Right ventricle myocardium inferior (tissue), 1 donor: ENCODE measurements at regions not wholly inside any gene's neighbourhood (a gene's known extent, or its start where the extent isn't known, plus 50 kb on each side); places are given as distances from the start of the nearest gene placed in this dataset.

Experiments
- ATAC-seq: fragments of 200-7000 bp; cut with Tn5 transposase; one replicate; pipeline ENCODE4 v1.9.1; 2020; ENCODE audit warnings: mild to moderate bottlenecking, moderate library complexity
- DNase-seq: peaks from one replicate; pipeline ENCODE4 v3.0.0; 2021; ENCODE audit errors: missing footprints
- intact Hi-C: fragments of 100-400 bp; cut with DNase I; formaldehyde crosslinking; loops from one replicate; pipeline ENCODE4 v1.11.0; 2022
- donor health status: DM: no; HTN: yes; CAD: no; lungs with severe emphysema.

DNA sequence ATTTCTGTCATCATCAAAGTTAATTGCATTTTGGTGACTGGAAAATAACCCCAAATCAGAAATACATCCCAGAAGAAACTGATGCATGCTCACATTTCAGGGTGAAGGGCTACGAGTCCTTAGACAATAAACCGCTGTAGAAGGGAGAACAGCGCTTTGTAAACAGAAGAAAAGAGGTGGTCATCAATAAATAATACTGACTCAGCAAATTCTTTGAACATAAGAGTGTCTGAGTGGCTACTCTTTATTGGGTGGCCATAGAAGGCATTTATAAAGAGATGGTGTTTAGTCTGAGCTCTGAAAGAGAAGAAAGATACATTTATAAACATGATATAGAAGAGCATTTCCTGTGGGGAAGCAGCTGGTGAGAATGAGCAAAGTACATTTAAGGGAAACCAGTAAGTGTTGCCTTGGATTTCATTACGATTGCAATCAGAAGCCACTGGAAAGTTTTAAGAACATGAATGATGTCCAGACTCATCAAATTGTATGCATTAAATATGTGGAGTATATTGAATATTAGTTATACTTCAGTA lies 246.9 kb upstream of the GIMD1 start:
- no peak for DNase-seq
- no peak for ATAC-seq
- intact Hi-C loops: no loop called here

DNA sequence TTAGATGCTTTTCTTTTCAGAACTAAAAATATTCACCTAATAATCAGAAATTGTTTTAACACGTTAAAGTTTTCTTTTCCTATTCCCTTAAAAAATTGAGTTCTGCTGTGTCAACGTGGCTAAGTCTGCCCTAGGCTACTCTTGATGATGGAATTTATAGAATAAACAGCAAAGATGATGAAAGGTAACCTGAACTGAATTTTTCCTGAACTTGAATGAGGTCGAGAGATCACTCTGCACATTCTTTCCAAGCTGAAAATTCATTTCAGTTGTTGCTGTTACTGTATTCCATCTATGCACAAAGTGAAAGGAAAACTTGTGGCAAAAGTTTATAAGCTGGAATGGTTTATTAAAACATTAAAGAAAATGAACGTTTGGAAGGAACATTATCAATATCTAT lies 245.9 kb upstream of the GIMD1 start:
- intact Hi-C loops: no loop called here
- DNase-seq: no peak
- ATAC-seq: no peak

DNA sequence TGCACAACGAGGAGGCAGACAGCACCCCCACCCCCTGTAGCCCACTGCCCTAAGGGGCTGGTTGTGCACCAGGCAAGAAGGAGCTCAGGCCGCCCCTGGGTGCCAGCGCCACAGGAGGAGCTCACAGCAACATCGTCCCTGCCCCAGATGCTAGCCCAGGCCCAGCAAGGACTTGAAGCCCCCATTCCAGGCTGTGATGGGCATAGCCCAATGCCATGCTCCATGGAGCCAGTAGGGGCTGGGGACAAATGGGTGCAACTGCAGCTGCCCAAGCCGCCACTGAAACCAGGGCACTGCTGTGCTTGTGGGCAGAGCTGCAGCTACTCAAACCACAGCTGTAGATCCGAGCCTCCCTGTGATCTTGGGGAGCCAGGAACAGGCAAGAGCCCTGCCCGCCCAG lies 241.3 kb upstream of the GIMD1 start:
- peak; percentile 33 for DNase-seq
- intact Hi-C loops: no loop called here
- no peak for ATAC-seq

DNA sequence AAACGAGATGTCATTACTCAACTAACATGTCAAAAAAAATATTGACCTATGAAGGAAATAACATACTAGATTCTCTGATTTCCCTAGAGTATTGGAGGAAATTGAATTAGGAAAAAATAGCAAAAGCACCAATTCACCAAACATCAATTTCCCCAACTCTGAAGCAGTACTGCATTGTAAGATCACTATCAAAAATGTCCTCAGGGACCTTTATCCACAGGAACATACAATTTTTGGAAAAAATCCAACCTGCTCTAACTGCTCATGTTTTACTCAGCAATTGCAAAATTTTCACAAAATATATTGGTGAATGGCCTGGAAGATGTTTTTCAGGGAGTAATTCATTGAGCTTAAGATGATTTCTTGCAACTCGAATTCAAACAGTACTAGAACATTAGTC lies 239.0 kb upstream of the GIMD1 start:
- DNase-seq (no peak), ATAC-seq (no peak)
- intact Hi-C loops: no loop called here

DNA sequence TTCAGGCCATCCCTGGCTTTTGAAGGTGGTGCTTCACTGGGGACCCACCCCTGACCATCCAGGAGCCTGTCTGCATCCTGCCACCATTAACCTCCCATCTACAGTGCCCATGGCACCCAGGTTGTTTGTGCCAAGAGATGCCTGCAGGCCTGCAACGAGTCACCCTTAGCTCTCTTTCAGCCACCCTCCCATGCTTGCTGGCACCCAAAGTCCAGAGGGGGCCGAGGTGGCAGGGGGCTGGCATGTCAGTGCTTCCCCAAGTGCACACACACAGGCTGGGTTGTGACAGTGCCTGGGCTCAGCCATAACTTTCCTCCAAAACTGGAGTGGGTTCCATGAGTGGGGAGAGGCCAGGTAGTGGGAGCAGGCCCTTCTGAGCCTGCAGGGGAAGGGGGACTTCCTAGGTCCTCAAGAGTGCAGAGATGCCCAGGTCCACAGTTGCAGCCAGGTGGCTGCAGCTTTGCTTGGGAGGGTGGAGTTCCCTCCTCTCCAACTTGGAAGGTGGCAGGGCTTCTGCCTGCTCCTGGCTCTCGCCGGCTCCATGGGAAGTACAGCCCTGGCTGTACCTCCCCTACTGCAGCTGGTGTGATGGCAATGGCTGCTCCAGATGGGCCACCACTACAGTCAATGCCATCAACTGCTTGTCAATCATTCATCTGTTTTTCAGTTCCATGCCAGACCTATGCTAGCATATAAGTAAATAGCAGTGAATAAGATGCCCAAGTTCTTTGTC lies 235.9 kb upstream of the GIMD1 start:
- ATAC-seq: no peak
- intact Hi-C loops: no loop called here
- DNase-seq: peak; percentile 18

DNA sequence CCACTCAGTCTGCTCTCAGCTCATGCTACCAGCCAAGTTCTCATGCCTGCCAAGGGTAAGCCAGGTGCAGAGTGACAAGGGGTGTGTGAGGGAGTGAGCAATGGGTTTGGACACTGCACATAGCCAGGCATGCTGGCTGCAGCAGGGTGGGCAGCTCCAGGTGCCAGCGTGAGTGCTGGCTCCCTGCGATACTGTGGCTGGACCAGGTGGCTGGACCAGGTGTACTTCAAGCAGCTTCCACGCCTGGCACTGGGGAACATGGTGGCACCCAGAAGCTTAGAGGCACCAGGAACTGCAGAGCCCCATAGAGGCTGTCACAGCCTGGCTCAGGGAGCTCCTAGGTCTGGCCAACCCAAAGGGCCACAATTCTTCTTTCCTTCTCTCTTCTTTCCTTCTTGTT lies 234.9 kb upstream of the GIMD1 start:
- ATAC-seq (no peak), DNase-seq (peak; percentile 16)
- intact Hi-C loops: no loop called here

DNA sequence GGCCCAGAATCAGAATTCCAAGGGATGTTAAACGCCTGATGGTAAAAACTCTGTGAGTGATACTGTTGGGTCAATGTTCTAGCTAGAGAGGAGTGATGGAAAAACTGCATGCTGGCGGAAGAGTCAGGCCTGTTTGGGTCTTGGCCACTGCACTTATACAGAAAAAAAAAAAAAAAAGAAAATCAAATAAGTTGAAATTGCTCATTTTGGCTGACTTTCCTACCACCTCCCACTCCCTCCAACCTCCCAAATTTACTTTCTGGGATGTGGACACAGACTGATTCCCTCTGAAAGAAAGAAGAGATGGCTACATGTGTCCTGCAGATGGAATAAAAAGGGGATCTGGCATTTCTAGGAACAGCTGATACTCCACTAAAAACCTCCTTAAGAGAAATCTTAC lies 234.1 kb upstream of the GIMD1 start:
- no peak for ATAC-seq
- no peak for DNase-seq
- intact Hi-C loops: no loop called here

DNA sequence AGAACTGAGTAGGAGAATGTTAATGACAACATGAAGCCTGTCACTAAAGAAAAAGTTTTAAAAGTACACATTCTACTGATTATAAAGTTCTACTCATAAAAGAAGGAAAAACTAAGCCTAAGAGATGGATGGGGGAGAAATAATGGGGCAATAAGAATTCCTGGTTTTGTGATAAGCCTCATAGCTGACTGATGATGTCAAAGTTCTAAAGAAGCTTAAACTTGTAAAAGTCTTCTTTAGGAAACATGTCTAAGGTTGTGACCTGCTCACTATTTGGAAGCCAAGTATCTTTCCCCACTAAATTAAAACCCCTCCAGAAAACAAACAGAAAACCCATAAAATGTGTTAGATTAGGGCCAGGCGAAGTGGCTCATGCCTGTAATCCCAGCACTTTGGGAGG lies 232.9 kb upstream of the GIMD1 start:
- no peak for DNase-seq
- intact Hi-C loops: no loop called here
- ATAC-seq: no peak

DNA sequence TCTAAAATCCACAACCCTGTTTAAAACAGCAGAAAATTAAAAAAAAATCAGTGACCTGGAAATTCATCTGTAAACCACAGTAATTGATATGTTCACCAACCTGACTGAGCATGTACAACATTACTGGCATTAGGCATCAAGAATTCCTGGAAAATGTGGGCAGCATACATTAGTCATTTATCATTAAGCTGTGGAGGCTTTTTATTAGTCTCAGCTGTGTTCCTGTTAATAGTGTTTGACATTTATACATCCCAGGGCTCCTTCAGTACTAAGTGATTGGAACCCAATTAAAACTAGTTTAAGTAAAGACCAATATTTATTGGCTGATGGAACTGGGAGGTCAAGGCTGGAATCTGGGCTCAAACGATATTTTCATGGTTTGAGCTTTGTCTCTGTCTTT lies 227.3 kb upstream of the GIMD1 start:
- intact Hi-C loops: no loop called here
- DNase-seq: no peak

DNA sequence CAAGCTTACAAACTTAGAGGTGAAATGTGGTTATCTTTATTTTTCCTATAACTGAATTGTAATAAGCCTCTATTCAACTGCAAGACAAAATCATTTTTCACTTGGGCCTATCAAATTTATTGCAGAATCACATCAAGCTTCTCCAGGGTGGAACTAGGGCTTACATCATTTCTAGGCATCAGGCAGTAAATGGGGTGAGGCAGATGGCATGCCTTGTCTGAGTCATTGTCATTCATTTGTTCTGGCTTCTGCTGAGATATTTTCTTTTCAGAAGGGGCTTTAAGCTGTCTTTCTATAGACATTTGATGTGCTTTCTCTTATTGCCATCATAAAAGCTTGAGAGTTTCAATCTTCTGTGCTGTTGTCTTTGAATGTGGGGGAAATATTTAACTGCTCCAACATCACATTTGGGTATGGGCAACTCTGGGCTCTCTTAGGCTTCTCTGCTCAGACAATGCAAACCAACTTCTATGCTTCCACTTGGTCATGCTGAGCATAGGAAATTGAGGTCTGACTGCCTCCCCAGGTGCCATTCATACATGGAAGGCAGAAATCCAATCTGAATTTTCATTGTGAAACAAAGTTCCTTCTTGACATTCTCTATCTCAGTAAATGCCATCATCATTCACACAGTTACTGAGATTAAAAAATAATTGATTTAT lies 225.8 kb upstream of the GIMD1 start:
- intact Hi-C loops: no loop called here

More for the DNA sequence above, 227.3 kb upstream of the GIMD1 start:
- ATAC-seq: no peak

DNA sequence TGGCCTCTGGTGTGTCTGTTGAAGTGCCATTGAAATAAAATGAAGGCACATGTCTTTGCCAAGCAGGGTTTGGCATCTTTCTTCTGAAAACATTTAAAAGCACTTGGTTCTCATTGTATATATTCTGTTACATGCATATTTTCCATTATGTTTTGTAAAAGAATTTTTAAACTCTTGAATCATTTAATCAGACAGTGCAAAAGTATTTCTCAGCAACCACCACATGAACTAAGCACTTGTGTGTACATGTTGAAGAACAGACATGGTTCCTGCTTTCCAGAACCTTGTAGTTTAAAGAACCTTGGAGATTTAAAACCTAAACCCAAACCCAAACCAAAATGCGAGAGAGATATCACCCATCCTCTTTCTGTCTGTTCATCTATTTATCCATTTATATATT lies 220.3 kb upstream of the GIMD1 start:
- ATAC-seq: no peak
- no peak for DNase-seq
- intact Hi-C loops: no loop called here

More for the DNA sequence above, 225.8 kb upstream of the GIMD1 start:
- no peak for ATAC-seq
- no peak for DNase-seq

DNA sequence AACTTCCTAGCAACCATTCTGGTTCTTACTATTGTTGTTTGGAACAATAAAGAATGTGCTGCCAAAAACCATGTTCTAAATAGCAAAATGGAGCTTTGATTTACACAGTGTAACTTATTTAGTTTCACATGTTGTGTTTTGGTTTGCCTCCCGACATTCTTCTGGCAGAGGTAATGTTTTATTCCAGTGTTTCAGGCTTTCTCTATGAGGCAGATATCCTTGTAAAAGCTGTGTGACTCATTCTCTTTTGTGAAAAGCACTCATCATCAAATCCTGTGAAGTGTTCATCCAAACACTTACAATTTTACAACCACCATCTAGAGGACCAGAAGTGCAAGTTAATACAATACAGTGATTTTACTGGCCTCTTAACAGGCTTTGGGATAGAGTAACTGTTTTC lies 219.0 kb upstream of the GIMD1 start:
- no peak for DNase-seq
- ATAC-seq: no peak

DNA sequence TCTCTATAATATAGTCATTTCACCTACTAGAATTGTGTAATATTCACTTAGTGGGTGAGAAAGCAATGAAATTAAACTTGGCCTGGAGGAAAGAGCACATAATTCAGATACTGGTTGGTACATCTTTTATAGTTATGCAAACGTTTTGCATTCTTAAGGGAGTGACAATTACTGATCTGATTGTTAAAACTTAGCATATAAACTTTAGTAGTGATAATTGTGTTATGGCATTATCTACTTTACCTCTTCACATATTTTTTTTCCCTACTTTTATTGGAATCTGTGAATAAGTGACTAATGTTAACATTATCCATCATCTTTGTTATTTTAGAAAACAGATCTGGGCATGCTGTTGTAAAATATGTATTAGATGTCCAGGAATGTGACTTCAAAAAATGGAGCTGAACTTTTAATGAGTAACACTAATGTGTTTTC lies 217.4 kb upstream of the GIMD1 start:
- DNase-seq (no peak), ATAC-seq (no peak)
- intact Hi-C loops: no loop called here

More for the DNA sequence above, 219.0 kb upstream of the GIMD1 start:
- intact Hi-C loops: no loop called here

DNA sequence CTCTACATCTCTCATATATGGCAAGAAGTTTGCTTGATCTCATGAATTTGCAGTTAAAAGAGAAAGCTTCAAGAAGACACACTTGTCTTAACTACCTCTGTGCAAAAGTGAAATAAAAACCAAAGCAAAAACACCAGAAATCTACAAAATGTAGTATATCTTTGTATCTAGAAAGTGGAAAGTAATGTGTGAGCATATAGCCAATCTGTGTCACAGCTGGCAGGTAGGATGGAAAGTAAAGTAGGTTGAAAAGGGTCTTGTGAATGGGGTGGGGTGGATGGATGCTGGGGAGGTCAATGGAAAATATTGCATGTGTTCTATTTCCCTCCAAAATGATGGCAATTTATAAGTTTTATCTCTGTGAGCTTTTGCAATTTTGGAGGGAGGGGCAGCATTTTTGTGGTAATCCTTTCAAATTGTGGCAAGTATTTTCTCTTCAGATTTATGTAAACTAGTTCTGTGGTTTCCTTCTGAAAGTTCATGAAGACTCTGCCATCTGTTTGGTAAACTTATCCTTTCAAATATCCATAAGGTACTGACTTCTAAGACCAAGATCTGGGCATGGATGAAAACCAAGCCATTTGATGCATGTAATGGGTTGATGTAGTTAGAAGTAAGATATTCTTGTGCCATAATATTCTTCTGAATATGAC lies 215.9 kb upstream of the GIMD1 start:
- intact Hi-C loops: no loop called here
- DNase-seq: no peak
- ATAC-seq: no peak

DNA sequence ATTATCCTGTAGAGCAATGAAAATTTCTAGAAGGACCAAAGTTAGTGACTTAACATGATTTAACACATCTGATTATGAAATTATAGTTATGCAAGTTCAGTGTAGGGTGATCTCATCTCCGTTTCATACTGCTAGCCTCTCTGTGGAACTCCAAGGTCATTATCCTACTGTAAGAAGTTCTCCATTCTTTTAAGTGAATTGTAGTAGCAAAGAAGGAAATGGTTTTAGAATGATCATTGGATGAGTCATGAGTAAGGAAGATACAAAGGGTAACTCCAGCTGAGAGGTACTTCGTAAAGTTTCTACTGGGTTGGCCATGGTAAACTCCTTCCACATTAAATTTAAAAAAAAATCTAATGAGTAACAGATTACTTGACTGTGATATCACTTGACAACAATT lies 215.0 kb upstream of the GIMD1 start:
- DNase-seq (no peak), ATAC-seq (no peak)

DNA sequence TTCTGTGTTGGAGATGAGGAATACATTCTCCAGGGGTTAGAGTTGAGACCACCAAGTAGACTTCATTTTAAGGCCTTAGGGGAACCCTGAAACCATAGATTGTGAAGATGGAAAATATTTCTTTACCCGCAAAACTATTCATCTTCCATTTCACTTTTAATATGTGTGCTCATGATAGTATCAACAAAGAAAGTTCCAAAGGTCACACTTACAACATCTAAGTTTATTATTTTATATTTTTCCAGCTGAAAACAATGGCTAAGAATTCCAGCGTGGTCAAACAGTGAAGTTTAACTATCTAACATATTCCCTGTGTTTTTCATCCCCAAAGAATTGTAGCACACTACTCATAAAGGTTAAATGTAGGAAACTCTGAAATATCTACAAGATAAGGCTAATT lies 214.5 kb upstream of the GIMD1 start:
- DNase-seq (no peak), ATAC-seq (no peak)
- intact Hi-C loops: no loop called here

More for the DNA sequence above, 215.0 kb upstream of the GIMD1 start:
- intact Hi-C loops: no loop called here

DNA sequence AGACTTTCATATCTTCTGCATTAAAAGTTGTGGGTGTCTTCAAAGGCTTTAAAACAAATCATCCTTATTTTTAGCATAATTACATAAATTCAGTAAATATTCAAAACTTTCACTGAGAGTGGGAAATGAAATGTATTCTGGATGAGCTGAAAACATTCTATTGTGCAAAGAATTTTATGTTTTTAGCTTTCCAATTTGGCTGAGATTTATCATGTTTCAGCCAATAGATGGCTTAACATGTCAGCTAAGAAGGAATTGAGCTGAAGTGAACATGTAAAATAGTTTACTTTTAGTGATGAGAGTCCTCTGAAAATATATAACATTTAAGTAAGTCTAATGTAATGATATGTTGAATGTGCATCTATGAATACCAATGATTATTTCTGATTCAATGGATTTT lies 213.5 kb upstream of the GIMD1 start:
- no peak for ATAC-seq
- no peak for DNase-seq
- intact Hi-C loops: no loop called here

DNA sequence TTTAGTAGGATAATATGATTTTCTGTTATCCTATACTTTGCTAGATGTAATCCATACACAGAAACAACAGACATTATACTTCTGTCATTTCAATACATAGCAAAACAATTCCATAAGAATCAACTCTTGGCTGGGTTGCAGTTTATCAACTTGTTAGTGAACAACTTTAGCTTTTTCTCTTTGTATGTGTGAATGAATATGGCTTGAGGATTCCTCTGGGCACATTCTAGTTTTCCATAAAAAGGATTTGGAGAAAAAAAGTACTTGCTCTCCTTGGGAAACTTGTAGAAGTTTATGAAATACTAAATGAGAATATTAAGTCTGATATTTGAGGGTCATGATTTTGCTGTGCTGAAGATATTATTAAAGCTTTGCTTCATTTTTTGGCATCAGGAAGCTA lies 210.7 kb upstream of the GIMD1 start:
- no peak for DNase-seq

DNA sequence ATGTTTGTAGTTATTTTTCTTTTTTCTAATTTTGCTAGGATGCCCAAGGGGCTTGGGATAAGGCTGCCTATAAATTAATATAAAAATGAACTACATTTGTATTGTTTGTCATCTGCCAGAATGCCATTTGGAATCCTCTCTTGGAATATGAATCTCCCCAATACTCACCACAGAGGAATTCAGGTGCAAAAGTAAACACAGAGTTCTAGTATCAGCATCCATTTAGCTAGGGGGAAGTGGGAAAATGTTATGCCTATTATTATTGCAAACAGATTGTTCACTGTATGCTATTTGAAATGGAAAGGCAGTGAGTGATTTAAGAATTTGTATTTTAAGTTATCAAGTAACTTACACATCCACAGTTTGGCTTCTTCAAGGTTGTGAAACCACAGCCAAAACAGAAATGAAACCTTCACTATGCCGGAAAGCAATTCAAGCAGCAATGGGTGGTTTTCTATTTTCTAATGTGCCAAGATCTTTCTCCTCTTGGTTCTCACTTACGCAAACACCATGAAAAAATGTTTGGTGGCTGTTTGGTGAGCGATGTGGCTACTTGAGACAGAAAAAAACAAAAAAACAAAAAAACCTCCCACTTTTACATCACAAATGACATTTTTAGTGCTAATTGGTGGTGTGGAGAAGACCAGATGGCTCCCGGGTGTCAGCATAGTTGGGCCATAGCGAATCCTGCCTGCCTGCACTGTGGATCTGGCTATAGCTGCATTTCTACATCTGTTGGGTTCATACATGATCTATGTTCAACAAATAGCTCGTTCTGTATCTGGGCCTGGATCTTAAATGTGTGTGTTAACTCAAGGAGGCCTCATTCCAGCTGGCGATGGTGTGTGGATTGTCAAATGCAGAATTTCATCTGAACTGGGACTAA lies 200.8 kb upstream of the GIMD1 start:
- intact Hi-C loops: no loop called here
- no peak for ATAC-seq
- DNase-seq: peak; percentile 11

More for the DNA sequence above, 210.7 kb upstream of the GIMD1 start:
- intact Hi-C loops: no loop called here
- ATAC-seq: no peak
